Esophagus squamous epithelium (tissue), 5 donors: ENCODE measurements at regions not wholly inside any gene's neighbourhood (a gene's known extent, or its start where the extent isn't known, plus 50 kb on each side); places are given as distances from the start of the nearest gene placed in this dataset.

ENCODE experiments used
- DNase-seq: peaks from one replicate; lab custom pipeline; 2025; lab: John Stamatoyannopoulos, UW
- H3K27ac ChIP-seq, 4 donors: fragments of 200-600 bp; sonication (generic); one replicate each; pipeline ENCODE4 v1.5.1; 2016 to 2019; ENCODE audit warnings: mild to moderate bottlenecking in 1 of 4
- H3K27me3 ChIP-seq, 4 donors: fragments of 200-600 bp; sonication (generic); 1 replicate in 3 of 4; 2 replicates in 1 of 4; pipeline versions ENCODE4 v1.5.1 to v1.6.0; 2017 to 2021; ENCODE audit warnings: antibody characterized with exemption in 1 of 4
- H3K36me3 ChIP-seq, 3 donors: fragments of 200-600 bp; sonication (generic); one replicate each; pipeline ENCODE4 v1.5.1; 2016 to 2019
- H3K4me1 ChIP-seq, 3 donors: fragments of 200-600 bp; sonication (generic); one replicate each; pipeline ENCODE4 v1.5.1; 2017 to 2019
- H3K4me3 ChIP-seq, 4 donors: fragments of 200-600 bp; sonication (generic); 1 replicate in 3 of 4; 2 replicates in 1 of 4; pipeline ENCODE4 v1.5.1; 2016 to 2019; ENCODE audit warnings: mild to moderate bottlenecking in 2 of 4, moderate library complexity in 1 of 4
- H3K9me3 ChIP-seq, 3 donors: fragments of 200-600 bp; sonication (generic); one replicate each; pipeline ENCODE4 v1.5.1; 2016 to 2019
- POLR2A ChIP-seq, 4 donors: fragments of 450-650 bp; IDR thresholded peaks; one replicate each; pipeline ENCODE4 v1.6.1; 2017; ENCODE audit warnings: antibody characterized with exemption in 4 of 4, mild to moderate bottlenecking in 4 of 4, moderate library complexity in 3 of 4
- WGBS, 2 donors: methylation state at CpG; one replicate each; pipeline ENCODE4 v1.1.5; 2018; 5-methylcytosine and 5-hydroxymethylcytosine counted together
- intact Hi-C: fragments of 100-400 bp; cut with DNase I; formaldehyde crosslinking; loops from one replicate; pipeline ENCODE4 v1.15.0; 2022
- TF ChIP-seq, protein P1 (sequence below), 6 experiments: fragments of 450-650 bp in 4 of 6; fragments of 200-600 bp in 2 of 6; sonication (generic) in 2 of 6; IDR thresholded peaks; one replicate each; pipeline ENCODE4 v1.5.1; 2016 to 2019; ENCODE audit warnings: antibody characterized with exemption in 6 of 6, mild to moderate bottlenecking in 4 of 6, moderate library complexity in 4 of 6
- donor health status: DM: yes; HTN: yes; CAD: no.

DNA sequence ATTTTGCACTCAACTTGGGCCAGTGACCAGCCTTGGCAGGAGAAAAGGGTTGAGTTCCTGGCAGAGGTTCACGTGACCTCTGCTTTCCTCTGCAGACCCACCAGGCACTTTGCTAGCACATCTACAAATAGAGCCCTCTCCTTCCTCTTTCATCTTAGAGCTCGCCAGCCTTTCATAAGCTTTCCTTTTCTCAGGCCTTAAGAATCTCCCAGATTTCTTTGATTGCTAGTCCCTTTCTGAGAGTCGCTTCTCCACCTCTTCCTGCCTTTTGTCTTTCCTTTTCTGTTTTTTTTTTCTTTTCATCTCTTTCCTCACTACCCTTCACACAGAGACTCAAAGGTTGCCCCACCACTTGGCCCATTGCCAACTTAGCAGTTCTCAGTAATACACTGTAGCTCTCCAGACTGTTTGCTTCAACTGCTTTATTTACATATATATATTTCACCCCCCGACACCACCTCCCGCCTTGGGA, 375.7 kb upstream of the SPRY2 start:
- H3K36me3 ChIP-seq, result no peaks in the 10 kb centered on the region
- 38 to 43% methylated on average over 5 of the region's 5 CpGs for WGBS, 2 donors
- intact Hi-C loops, result no loop called here
- no peak for DNase-seq
- no peaks in the 10 kb centered on the region for H3K27me3 ChIP-seq
- no peak overlapping the region for H3K4me3 ChIP-seq
- no peaks in the 10 kb centered on the region for H3K4me1 ChIP-seq
- TF ChIP-seq POLR2A (IDR thresholded peaks at IDR 0.05), result no peak
- TF ChIP-seq, protein P1, sequence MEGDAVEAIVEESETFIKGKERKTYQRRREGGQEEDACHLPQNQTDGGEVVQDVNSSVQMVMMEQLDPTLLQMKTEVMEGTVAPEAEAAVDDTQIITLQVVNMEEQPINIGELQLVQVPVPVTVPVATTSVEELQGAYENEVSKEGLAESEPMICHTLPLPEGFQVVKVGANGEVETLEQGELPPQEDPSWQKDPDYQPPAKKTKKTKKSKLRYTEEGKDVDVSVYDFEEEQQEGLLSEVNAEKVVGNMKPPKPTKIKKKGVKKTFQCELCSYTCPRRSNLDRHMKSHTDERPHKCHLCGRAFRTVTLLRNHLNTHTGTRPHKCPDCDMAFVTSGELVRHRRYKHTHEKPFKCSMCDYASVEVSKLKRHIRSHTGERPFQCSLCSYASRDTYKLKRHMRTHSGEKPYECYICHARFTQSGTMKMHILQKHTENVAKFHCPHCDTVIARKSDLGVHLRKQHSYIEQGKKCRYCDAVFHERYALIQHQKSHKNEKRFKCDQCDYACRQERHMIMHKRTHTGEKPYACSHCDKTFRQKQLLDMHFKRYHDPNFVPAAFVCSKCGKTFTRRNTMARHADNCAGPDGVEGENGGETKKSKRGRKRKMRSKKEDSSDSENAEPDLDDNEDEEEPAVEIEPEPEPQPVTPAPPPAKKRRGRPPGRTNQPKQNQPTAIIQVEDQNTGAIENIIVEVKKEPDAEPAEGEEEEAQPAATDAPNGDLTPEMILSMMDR (IDR thresholded peaks at IDR 0.05), result no peak
- H3K9me3 ChIP-seq, result no peaks in the 10 kb centered on the region
- H3K27ac ChIP-seq, result no peak overlapping the region

DNA sequence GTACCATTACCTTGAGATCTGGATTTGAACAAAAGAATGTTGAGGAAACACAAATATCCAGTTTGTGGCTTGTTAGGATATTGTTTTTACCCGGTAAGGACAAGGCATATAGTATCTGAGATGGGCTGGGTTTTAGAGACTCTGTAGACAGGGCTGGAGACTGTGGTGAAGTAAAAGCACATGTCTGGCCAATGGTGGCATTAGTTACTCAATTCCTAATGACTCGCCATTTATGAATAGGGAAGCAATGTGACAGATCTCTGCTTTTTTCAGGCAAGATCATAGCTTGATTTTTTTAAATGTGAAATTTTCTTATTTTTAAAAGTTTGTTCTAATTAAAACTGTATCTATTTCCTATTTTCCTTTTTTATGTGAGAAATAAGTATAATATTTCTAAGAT, 371.1 kb upstream of the SPRY2 start:
- WGBS, 2 donors, result 69 to 83% methylated on average over 2 of the region's 2 CpGs
- Histone ChIP-seq H3K4me3 (no peak overlapping the region), H3K9me3 (no peaks in the 10 kb centered on the region), H3K4me1 (no peaks in the 10 kb centered on the region), H3K36me3 (no peaks in the 10 kb centered on the region), H3K27me3 (no peaks in the 10 kb centered on the region), H3K27ac (no peak overlapping the region)
- intact Hi-C loops, result no loop called here
- TF ChIP-seq, protein P1 (IDR thresholded peaks at IDR 0.05), result no peak
- TF ChIP-seq POLR2A (IDR thresholded peaks at IDR 0.05), result no peak
- DNase-seq, result no peak

DNA sequence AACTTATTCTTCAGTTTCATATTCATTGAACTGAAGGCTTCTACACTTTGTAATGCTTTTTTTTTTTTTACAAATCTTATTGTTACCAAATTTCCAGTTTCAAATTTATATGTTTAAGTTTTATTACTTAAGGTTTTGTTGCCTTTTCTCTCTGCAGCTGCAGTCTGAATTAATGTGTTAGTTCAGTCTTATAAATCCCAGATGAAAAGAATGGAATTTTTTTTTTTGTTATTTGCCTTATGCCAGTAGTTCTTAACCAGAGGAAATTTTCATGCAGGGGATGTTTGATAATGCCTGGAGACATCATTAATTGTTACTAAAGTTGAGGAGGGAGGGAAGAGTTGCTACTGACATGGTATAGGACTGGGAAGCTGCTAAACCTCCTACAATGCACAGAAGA, 367.9 kb upstream of the SPRY2 start:
- Histone ChIP-seq H3K4me3 (no peak overlapping the region), H3K36me3 (no peaks in the 10 kb centered on the region), H3K9me3 (peaks cover 0 to 12% (median 0%) of the 10 kb centered on the region in 3 donors), H3K27me3 (no peaks in the 10 kb centered on the region), H3K4me1 (no peaks in the 10 kb centered on the region), H3K27ac (no peak overlapping the region)
- no peak for DNase-seq
- TF ChIP-seq, protein P1 (IDR thresholded peaks at IDR 0.05), result no peak
- TF ChIP-seq POLR2A (IDR thresholded peaks at IDR 0.05), result no peak
- intact Hi-C loops, result no loop called here

DNA sequence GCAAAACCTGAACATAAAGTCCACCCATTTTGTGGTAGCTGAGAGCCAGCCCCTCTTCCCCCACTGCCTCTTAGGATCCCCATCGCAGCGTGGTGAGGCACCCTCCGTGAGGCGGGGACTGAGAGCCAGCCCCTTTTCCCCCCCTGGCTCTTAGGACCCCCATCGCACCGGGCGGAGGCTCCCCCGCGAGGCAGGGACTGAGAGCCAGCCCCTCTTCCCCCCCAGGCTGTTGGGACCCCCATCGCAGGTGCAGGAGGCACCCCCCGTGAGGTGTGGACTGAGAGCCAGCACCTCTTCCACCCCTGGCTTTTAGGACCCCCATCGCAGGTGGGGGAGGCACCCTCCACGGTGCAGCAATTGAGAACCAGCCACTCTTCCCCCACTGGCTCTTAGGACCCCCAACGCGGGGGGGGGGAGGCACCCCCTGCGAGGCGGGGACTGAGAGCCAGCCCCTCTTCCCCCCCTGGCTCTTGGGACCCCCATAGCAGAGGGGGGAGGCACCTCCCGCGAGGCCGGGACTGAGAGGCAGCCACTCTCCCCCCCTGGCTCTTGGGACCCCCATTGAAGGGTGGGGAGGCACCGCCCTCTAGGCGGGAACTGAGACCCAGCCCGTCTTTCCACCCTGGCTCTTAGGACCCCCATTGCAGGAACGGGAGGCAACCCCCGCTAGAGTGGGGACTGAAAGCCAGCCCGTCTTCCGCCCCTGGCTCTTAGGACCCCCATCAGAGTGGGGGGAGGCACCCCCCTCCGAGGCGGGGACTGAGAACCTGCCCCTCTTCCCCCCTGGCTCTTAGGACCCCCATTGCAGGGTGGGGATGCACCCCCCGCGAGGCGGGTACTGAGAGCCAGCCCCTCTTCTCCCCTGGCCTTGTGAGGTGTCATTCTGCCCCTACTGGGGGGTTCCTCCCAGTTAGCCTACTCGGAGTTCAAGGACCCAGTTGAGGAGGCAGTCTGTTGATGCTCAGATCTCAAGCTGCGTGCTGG, 366.4 kb upstream of the SPRY2 start:
- Histone ChIP-seq H3K27ac (no peak overlapping the region), H3K9me3 (peaks cover 0 to 12% (median 0%) of the 10 kb centered on the region in 3 donors), H3K36me3 (no peaks in the 10 kb centered on the region), H3K4me3 (no peak overlapping the region), H3K27me3 (no peaks in the 10 kb centered on the region), H3K4me1 (no peaks in the 10 kb centered on the region)
- 80 to 87% methylated on average over 3 of the region's 34 CpGs for WGBS, 2 donors
- intact Hi-C loops, result no loop called here
- DNase-seq, result no peak
- TF ChIP-seq, protein P1 (IDR thresholded peaks at IDR 0.05), result no peak
- no peak for TF ChIP-seq POLR2A (IDR thresholded peaks at IDR 0.05)

DNA sequence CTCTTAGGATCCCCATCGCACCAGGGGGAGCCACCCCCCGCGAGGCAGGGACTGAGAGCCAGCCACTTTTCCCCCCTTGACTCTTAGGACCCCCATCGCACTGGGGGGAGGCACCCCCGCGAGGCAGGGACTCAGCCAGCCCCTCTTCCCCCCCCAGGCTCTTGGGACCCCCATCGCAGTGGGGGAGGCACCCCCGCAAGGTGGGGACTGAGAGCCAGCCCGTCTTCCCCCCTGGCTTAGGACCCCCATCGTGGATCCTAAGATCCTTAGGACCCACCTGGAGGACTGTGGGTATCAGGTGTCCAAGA, 365.2 kb upstream of the SPRY2 start:
- Histone ChIP-seq H3K36me3 (no peaks in the 10 kb centered on the region), H3K27ac (no peak overlapping the region), H3K9me3 (peaks cover 0 to 12% (median 0%) of the 10 kb centered on the region in 3 donors), H3K4me1 (no peaks in the 10 kb centered on the region), H3K4me3 (no peak overlapping the region), H3K27me3 (no peaks in the 10 kb centered on the region)
- no CpG with 5 or more reads among the region's 10 CpGs for WGBS, 2 donors
- TF ChIP-seq, protein P1 (IDR thresholded peaks at IDR 0.05), result no peak
- TF ChIP-seq POLR2A (IDR thresholded peaks at IDR 0.05), result no peak
- DNase-seq, result no peak
- intact Hi-C loops, result no loop called here
